Fibroblast of pulmonary artery (primary cell): ENCODE measurements at regions not wholly inside any gene's neighbourhood (a gene's known extent, or its start where the extent isn't known, plus 50 kb on each side); places are given as distances from the start of the nearest gene placed in this dataset.

Experiments
- DNase-seq: peaks from one replicate; pipeline ENCODE4 v3.0.0-alpha.2; 2010; ENCODE audit warnings: low read depth
- H3K4me3 ChIP-seq: replicated peaks from 2 replicates; pipeline ENCODE4 v1.5.1; 2011; ENCODE audit warnings: low read depth, mild to moderate bottlenecking, control low read depth, low read length, moderate library complexity
- TF ChIP-seq, protein P1 (sequence below): IDR thresholded peaks from 2 replicates; pipeline ENCODE4 v1.5.1; 2011; ENCODE audit warnings: mild to moderate bottlenecking, control low read depth, low read length, inconsistent platforms; ENCODE audit errors: missing control alignments

- TF ChIP-seq, protein P1, sequence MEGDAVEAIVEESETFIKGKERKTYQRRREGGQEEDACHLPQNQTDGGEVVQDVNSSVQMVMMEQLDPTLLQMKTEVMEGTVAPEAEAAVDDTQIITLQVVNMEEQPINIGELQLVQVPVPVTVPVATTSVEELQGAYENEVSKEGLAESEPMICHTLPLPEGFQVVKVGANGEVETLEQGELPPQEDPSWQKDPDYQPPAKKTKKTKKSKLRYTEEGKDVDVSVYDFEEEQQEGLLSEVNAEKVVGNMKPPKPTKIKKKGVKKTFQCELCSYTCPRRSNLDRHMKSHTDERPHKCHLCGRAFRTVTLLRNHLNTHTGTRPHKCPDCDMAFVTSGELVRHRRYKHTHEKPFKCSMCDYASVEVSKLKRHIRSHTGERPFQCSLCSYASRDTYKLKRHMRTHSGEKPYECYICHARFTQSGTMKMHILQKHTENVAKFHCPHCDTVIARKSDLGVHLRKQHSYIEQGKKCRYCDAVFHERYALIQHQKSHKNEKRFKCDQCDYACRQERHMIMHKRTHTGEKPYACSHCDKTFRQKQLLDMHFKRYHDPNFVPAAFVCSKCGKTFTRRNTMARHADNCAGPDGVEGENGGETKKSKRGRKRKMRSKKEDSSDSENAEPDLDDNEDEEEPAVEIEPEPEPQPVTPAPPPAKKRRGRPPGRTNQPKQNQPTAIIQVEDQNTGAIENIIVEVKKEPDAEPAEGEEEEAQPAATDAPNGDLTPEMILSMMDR = no peak
- H3K4me3 ChIP-seq = no peak overlapping the region
- DNase-seq = no peak
Measured at GRCh38 chr6:78059171-78059570, 406.3 kb downstream of the MEI4 start.

DNA sequence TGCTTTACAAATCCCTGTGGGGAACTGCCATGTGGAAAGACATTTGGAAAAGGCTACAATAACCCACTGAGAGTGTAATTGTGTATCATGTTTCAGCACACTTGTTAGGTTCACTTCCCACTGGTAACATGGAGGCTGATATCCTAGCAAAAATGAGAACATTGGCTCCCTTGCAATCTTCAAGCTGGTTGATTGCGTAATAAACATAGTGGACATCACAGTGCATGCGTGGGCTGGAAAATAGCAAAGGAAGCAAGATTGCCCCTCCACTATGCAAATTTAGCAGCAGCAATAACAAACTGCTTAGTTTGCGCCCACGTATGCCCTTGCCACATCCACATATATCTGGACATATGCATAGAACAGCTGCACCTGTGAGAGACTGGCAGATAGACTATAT lies 410.2 kb downstream of the MEI4 start:
- no peak overlapping the region for H3K4me3 ChIP-seq
- TF ChIP-seq, protein P1 = no peak
- DNase-seq = no peak

GRCh38 chr6:78076371-78076770 lies 423.5 kb downstream of the MEI4 start:
- DNase-seq = no peak
- TF ChIP-seq, protein P1 = no peak
- H3K4me3 ChIP-seq = no peak overlapping the region

GRCh38 chr6:78089531-78089930 lies 436.7 kb downstream of the MEI4 start:
- H3K4me3 ChIP-seq = no peak overlapping the region
- DNase-seq = no peak
- TF ChIP-seq, protein P1 = no peak

DNA sequence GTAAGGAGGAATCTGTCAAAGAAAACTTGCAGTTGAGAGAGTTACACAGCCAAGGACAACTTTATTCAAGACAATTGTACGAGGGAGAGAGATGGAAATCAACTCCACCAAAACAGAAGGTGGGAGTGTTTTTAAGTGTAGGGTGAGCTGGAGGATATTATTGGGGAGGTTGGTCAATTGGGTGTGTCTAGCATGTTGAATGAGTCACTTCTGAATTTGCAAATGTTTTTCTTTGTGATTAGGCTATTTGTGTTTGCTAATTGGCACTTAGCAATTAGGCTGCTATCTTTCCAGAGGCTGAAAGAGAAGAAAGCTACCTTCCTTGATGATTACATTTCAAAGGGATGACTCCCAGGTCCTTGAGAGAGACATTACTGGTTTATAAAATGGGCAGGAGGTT lies 441.1 kb downstream of the MEI4 start:
- H3K4me3 ChIP-seq = no peak overlapping the region
- no peak for DNase-seq
- TF ChIP-seq, protein P1 = no peak

DNA sequence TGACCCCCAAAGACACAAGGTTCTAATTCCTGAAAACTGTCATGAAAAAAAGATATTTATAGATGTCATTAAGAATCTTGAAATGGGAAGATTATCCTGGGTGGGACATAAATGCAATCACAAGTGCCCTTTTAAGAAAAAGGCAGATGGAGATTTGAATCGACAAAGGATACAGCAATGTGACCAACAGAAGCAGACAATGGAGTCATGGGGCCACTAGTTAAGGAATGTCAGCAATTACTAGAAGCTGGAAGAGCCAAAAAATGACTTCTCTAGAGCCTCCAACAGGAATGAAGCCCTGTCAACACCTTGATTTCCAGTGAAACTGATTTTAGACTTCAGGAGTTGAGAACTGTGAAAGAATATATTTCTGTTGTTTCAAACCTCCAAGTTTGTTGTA lies 448.5 kb downstream of the MEI4 start:
- H3K4me3 ChIP-seq = no peak overlapping the region
- DNase-seq = no peak
- TF ChIP-seq, protein P1 = no peak

- DNase-seq = no peak
- TF ChIP-seq, protein P1 = no peak
- no peak overlapping the region for H3K4me3 ChIP-seq
Measured at GRCh38 chr6:78110641-78111040, 457.8 kb downstream of the MEI4 start.
